Inflammatory macrophage treated with lipopolysaccharide for 4 hours (primary cell): ENCODE measurements at regions not wholly inside any gene's neighbourhood (a gene's known extent, or its start where the extent isn't known, plus 50 kb on each side); places are given as distances from the start of the nearest gene placed in this dataset.

Experiments
- DNase-seq: peaks from one replicate; pipeline ENCODE4 v3.0.0-alpha.2; 2020

DNA sequence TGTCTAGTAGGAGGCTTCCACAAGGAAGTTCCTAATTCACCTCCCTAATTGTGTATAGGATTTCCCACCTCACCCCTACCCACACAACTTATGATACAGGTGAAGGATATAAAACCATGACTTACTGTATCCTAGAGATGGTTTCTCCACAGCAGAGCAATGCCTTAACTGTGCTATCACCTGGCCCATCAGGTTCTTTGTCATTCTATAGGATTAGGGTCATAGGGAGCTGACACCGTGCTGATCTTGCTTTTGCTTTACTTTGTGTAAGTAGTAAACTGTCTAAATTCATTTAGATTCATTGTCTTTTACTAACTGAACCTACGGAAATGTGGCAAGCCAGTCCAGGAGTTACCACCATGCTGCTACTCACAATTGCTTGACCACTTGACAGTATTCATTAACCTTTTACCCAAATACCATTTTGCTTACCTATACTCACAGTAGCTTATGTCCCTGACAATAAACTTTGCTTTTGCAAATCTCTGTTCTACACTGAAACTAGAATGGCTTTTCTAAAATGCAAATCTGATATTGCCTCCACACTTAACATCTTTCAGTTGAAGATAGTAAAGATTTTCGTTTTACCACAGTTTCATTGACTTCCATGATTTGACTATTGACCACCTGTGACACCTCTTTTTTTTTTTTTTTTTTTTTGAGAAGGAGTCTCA, 147.6 kb downstream of the IFI44 start:
- DNase-seq, result no peak

DNA sequence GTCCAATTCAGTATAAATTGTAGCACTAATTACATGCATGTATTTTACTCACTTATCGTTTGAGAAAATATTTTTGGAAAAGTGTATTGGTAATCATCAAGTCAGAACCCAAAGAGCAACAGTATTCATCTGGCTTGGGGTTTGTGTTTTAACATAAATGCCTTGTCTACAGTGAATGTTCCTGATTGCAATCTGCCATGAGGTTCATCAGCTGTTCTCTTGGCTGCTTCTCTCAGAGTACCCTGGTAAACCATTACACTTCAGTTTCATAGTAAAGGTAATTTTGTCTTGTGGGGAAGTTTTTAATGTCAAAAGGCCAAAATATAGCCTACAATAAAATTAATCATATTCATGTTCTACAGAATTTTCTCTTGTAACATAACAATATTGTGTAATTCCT, 150.3 kb downstream of the IFI44 start:
- DNase-seq, result no peak

DNA sequence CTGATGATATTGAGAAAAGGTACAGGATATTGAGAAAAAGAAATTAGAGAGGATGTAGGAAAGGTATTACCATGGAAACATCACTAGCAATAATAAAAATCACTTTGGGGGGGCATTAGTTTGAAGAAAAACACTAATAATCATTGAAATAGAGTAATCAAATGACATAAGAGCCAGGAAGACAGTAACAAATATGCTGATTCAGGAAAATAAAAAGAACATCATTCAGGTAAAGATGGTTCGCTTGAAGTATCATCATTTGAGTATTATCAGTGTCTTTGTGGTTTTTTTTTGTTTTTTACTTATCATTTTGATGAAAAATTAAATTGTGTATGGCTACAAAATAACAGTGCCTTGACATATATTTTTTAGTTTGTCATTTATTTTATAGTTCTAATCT, 164.5 kb downstream of the IFI44 start:
- no peak for DNase-seq

DNA sequence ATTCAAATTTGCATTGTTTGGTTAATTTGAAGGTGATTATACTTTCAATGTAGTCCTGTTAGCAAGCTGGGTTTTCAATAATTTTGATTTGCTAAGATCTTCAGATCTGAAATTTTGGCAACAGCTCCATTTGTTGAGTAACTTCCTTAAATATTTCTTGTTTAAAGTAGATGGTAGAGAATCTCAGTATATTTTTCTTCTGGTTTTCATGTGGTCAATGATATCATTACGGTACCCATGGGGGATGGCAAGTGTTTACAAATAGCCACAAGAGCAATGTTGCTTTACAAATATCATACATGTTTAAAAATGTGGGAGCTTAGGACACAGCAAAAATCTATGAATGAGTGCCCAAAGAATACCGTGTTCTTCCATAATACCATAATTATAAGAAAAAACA, 175.9 kb downstream of the IFI44 start:
- no peak for DNase-seq

DNA sequence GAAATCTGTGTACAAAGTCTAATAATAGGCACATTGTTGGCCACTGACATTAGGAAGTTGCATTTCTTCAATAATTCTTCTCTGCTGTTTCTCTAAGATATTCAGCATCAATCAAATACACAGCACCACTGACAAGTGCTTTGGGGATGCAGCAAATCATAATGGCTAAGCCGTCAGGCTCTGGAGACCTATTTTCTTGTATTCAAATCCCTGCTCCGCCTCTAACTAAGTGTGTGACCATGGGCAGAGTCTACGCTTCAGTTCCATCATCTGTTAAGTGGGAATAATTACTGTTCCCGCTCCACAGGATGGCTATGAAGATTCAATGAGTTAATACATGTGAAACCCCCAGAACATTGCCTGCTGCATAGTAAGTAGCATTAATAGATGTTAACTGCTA, 176.9 kb downstream of the ADGRL4 start:
- DNase-seq, result no peak

DNA sequence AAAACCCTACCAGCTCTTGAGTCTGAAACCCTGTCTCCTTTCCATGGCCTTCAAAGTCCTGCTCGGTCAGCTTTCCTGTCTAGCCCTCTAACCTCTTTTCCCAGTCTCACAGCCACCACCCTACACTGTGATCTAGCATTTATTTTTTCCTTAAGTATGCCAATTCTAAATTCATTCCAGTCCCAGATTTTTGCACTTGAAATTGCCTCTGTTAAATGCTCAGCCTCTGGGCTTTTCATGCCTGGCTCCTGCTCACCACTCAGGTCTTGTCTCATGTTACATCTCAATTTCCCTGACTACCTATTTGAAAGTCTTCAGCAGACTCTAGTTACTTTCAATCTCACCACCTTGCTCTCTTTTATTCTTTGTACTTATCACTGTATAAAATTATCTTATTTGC, 176.2 kb downstream of the ADGRL4 start:
- DNase-seq, result no peak

DNA sequence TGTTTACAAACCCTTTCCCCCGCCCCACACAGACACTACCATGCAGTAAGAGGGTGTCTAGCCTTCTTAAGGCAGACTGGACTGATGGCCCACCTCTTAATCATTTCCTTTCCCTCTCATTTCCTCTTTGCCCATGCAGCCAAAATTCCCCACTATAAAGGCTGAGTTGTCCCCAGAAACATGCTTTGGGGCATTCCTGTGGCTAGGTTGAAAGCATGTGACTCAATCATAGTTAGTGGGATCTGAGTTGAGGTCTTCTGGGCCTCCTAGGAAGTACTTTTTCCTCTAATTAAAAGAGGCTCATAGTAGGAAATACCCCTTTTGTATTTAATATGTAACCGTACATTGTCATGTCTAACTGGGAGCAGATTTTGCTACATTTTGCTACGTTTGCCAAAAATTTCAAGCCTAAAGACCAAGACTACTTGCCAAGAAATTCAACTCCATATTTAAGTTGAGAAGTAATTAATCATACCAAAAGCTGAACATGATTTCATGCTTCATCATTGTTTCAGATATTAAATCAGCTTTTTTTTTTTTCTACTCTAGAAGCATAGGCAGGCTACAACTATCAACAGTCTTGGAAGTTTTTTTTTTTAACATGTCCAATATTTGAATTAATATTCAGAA, 174.7 kb downstream of the ADGRL4 start:
- no peak for DNase-seq

DNA sequence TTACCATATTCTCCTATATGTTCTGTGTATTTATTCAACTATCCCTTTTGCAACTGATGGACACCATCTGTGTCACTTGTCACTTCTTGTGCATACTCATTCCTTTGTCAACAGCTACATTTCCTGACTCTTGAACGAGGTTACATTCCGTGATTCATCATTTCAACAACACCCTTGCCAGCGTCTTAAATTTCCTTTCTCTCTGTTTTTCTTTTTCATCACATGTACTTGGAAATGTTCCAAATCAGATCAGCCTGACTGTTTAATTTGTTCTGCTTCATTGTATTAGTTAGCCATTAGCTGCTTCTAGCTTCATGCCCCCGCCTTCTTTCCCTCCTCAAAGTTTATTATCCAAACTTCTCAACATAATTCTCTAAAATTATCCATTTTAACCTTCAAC, 173.0 kb downstream of the ADGRL4 start:
- no peak for DNase-seq

DNA sequence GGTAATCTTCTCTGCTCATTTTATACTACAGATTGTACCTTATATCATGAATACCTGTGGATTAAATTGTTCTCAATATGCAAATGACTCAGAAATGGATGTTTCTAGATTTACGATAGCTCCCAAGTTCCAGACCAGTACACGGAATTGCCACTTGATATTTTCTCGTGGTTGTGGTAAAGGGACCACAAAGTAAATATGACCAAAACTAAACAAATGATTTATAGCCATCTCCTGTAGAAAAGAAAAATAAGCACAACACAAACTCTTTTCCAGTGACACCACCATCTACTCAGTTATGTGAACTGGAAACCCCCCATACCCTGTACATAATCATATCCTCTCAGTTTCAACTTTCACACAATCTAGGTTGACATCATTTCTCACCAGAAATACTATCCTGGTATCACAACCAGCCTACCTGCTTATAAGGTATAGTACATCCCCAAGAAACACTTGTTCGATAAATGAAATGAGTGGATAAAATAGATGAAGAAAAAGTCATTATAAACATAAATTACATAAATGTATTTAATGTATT, 172.3 kb downstream of the ADGRL4 start:
- no peak for DNase-seq

DNA sequence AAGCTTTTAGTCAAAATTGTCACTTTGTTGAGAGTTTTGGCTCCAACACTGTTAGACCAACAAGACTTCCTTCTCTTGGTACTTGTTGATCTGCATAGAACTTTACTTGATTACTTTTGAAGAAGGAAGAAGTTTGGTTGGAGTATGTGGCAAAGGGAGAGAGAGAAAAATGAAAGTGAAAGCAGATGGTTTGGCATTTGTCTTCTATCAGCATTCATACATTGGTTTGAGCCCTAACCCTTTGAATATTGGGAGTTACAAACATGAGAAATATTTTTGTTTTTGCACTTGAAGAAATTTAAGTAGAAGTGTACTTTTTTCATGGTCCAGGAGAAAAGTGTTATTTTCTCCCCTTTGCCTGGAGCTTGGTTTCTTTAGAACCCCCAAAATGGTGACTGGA, 169.8 kb downstream of the ADGRL4 start:
- peak; percentile 51 for DNase-seq

DNA sequence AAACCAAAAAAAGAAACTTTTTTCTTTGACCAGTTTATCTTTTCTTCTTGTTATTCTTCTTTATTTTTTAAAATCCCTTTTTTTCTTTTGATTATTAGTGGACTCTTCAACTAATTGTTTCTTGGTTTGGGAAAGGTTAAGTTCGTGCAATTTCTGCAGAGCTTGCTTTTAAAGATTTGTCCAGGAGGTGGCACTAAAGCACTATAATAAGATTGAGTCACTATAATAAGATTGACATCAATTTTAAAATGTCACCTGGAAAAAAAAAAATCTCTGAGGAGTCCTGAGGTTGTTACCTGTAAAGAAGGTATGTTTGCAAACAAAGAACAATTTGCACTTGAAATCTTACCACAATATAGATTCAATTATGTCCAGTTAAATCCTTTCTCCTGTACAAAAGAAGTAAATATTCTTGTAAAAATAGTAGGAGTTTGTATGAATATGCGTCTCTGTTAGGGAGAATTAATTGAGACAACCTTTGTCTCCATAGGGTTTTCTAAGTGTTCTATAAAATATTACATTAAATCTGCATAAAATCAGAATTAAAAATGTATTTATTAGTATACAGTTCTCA, 166.7 kb downstream of the ADGRL4 start:
- DNase-seq, result peak; percentile 45
